HG03103 (cell line): ENCODE measurements at regions not wholly inside any gene's neighbourhood (a gene's known extent, or its start where the extent isn't known, plus 50 kb on each side); places are given as distances from the start of the nearest gene placed in this dataset.
"Not testable (repeated sequence)": the region's sequence is repeated elsewhere in the genome, so short reads cannot be mapped to it uniquely, and the experiment has no call there.

Experiments
- ATAC-seq: cut with Tn5 transposase; IDR thresholded peaks from one replicate; pipeline ENCODE4 v1.9.1; 2021; ENCODE audit warnings: low read depth; ENCODE audit not compliant: unreplicated experiment

DNA sequence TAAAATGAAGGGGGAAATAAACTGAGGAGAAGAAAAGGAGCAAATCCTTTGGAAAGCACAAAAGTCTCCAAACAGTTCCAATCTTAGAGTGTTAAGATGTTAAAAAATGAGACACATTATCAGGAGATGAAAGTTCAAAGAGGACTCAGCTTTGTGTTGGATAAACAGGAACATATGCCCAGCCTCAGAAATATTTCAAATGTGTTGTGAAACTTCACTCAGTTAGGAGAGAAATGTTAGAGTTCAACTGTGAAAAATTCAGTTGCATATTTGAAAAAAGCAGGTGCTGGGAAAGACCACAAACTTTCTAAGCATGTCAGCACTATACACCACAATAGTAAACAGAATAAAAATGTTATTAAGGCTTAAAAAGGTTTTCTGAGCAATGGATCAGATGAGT is 136.8 kb upstream of the PRKD1 start:
- no peak for ATAC-seq

GRCh38 chr14:30069536-30069935 is 141.9 kb upstream of the PRKD1 start:
- ATAC-seq: no peak

DNA sequence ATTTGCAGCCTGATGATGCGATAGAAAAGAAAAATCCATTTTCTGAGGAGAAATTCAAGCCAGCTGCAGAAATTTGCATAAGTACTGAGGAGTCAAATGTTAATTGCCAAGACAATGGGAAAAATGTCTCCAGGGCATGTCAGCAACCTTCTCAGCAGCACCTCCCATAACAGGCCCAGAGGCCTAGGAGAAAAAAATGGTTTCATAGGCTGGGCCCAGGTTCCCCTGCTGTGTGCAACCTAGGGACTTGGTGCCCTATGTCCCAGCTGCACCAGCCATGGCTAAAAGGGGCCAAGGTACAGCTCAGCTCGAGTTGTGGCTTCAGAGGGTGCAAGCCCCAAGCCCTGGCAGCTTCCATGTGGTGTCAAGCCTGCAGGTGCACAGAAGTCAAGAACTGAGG is 144.8 kb upstream of the PRKD1 start:
- not testable (repeated sequence) for ATAC-seq

GRCh38 chr14:30077946-30078345 is 150.3 kb upstream of the PRKD1 start:
- no peak for ATAC-seq

DNA sequence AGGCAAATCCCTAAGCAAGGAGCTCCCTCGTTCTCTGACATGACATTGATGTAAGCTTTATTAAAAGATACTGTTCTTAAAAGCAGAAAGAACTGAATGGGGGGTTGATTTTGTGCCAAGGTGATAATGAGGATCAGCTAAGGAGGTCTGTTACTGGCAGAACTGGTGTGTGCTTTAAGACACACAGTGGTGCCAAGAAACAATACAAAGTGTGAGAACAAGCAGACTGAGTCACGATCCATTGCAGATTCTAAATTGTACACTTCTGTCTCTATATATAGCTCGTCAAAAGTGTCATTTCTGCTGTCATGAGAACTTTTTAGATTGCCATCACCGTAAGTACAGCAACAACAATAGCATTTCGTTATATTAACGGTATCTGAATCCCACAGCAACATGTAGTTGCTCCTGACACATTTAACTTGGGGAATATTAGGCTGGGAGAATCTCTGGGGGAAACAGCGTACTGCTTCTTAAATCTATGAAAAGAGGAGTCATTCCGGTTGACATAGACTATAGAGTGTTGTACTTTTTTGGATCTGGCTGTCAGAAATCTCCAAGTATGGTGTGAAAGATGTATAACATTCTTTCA is 151.3 kb upstream of the PRKD1 start:
- no peak for ATAC-seq

- ATAC-seq: no peak
Measured at GRCh38 chr14:30082486-30082885, 154.8 kb upstream of the PRKD1 start.

- no peak for ATAC-seq
Measured at GRCh38 chr14:30084811-30085210, 157.2 kb upstream of the PRKD1 start.

DNA sequence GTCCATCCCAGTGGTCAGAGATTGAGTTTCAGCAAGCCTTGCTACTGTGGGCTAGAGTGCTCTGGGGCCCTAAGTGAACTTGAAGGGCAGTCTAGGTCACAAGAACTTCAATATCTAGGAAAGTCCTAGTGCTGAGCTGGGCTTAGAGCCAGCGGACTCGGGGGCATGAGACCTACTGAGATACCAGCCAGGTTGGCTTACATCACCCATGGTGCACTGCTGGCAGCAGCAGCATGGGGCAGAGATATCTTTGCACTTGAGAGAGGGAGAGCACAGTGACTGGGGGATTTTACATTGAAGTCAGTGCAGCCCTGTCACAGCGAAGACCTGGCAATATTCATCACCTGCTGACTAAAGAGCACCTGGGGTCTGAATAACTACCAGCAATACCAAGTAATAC is 158.3 kb upstream of the PRKD1 start:
- no peak for ATAC-seq

DNA sequence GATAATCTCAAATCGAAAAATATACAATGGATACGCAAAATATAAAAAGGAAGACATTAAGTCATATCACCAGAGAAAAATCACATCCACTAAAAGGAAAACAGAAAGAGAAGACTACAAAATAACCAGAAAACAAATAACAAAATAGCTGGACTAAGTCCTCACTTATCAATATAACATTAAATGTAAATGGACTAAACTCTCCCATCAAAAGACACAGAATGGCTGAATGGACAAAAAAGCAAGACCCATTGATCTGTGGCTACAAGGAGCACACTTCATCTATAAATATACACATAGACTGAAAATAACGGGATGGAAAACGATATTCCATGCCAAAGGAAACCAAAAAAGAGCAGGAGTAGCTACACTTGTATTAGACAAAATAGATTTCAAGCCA is 161.0 kb upstream of the PRKD1 start:
- ATAC-seq: no peak

DNA sequence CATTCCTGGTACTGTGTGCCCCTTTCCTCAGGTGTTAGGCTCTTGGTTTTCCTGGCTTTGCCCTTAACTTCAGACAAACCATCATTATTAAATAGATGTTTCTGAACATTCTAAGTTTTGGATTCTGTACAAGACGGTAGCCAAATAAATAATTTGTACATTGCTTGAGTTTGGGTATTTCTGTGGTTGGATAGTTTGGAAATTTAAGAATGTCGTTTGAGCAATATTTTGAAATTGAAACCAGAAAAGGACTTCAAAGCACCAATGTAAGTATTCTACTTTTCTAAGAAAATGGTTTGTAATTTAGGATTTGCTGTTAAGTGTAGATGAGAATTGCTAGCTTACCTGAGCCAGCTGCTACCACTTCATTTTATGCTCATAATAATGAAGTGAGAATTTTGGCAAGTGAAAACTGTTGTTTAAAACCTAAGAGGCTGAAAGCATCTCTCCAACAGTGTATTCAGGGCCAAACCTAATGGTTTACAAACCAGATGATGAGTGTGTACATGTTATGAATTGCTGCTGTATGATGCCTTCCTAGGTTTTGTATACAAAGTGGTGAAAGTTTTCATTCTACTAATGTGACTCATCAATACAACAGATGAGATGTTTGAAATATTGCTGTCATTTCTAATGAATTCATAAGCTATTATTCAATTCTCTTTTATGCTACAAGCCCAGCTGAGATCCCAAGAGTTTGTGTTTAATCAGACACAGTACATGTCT is 181.5 kb upstream of the PRKD1 start:
- ATAC-seq: no peak

- ATAC-seq: no peak
Measured at GRCh38 chr14:30114051-30114450, 186.4 kb upstream of the PRKD1 start.

- ATAC-seq: no peak
Measured at GRCh38 chr14:30115756-30116155, 188.1 kb upstream of the PRKD1 start.

DNA sequence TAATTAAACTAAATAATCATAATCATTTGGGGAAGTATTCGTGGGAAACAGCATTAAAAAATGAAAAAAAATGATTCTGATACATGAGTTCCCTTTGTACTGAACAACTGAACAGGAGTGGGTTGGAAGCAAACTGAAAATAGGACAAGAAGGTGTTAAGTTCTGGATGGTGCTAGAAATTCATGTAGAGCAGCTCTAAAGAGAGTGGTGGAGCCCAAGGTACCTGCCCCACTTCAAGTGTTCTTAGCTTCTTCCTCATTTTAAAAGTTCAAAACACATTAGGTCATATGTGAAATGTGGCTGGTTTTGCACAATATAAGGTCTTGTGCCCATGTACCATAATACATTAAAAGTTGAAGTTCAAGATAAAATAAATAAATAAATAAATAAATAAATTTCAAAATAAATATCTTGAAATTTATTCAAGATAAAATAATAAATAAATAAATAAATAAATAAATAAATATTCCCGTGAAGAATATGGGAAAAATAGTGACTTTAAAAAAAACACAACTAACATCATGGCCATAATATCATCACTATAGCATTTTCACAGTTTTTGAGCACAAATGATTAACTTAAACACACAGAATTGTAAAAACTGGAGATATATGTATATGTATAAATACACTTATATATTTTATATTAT is 191.5 kb upstream of the PRKD1 start:
- ATAC-seq: no peak

DNA sequence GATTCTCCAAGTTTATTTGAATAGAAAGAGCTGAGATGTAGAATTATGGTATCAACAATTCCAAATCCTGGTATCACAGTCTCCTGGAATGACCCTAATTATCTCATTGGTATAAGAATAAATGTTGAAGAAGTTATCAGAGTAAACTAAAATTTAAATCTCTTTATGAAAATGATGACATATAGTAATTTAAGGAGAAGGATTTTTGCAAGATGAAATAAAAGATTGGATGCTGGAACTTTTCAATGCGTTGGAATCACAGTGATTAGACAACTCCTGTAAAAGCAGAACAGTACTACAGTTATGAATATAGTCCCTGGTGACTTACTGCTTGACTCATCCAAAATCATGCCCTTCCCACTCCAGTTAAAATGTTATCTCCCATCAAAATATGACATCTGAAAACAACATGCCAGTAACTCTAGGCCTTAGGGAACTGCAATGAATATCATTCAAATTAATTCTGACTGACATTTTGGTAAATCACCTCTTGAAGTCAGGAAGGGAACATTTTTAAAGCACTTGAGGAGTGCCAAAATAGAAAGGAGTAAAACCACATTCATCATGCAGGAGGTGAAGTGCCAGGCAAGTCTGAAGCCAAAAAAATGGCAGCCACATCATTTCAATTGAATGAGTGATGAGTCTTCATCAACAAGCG is 197.8 kb upstream of the PRKD1 start:
- no peak for ATAC-seq

DNA sequence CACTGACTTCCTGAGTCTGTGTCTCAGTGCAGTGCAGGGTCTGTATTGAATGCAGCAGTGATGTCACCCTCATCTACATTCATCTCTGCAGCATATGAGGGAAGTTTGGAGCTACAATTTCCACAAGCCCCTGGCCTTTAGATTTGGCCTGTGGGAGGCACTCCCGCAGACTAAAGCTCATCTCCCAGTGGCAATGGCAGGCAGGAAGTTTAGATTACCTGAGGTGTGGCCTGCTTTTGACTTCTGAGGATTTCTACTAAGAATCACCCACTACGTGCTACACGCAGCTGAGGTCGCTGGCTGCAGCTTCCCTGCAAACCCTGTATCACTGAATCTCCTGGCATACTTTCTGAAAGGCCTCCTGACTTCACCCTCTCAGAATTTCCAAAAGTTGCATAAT is 202.2 kb upstream of the PRKD1 start:
- no peak for ATAC-seq

DNA sequence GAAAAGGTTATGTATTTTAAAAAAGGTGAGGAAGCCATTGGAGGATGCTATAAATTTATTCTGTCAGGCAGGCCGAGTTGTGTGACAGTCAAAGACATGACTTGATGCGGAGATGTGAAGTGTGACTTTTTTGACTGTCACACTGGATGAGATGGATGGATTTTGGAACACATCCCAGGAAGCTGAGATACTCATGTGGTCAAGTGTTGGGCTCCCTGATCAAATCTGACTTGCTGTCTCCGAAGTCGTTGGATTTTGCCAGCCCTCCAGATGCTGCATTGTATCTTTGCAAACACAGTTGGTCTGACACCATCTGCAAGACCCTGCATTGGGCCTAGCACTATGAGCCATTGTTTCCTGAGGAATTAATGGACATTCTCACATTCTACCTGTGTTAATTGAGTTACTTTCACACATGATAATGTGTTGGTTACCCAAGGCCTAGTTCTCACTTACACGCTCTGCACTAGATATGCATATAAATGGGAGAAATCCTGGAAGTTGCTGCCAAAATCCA is 204.0 kb upstream of the PRKD1 start:
- no peak for ATAC-seq

DNA sequence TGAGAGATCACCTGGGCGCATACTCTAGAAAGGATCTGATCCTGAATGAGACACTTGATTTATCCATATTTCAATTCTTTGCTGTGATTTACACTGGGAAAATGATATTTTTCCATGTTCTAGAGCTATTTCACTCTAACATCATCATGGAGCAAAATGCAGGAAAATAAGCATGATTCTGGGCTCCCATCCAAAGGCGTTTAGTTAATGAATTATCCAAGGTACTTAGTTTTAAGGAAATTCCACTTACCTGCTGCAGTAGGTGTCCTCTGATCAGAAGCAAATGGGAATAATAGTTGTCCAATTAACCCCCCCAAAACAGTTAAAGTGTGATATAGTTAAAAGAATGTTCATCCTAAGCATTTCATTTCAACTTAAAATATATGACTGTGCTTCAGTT is 204.5 kb upstream of the PRKD1 start:
- no peak for ATAC-seq

DNA sequence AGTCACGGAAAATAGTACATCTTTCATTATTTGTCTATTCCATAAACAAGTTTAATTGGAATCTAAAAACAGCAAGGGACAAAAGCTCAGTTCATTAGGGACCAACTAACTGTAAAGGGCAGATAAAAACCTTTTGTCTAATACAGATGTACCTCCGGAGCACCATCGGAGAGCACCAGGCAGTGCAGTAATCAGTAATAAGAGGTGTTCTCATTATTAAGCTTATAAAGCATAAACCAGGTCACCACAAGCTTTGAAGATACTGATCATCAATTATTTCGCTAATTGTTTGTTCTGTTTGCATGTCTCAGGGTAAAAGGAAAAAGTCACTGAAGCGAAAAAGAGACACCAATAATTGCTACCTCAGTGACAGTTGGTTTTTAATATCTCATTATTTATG is 207.3 kb upstream of the PRKD1 start:
- no peak for ATAC-seq

DNA sequence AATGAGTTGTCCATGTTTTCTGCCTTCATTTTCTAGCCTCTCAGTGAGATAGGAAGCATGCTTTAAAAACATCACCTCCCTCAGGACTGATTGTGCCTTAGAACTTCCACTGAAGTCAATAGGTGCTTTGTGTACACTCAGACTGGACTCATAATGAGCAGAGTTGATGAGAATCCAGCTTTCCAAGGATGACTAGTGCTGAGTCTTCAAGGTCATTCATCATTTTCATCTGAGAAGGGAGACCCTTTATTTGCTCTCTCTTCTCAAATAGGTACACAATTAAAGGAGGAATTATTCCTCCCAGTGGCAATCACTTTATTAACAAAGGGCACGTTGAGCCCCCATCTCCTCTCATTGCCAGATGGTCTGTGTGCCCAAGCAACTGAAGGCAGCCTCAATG is 210.9 kb upstream of the PRKD1 start:
- ATAC-seq: no peak

DNA sequence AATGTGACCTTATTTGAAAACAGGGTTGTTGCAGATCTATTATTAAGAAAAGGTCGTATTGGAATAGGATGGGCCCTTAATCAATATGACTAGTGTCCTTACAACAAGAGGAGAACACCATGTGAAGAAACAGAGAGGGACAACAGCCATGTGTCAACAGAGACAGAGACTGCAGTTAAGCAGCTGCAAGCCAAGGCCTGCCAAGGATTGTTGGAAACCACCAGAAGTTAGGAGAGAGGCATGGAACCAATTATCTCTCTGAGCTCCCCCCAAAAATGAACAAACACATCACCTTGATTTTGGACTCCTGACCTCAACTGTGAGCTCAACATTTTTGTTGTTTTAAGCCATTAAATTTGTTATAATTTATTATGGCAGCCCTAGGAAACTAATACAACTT is 214.6 kb upstream of the PRKD1 start:
- no peak for ATAC-seq

DNA sequence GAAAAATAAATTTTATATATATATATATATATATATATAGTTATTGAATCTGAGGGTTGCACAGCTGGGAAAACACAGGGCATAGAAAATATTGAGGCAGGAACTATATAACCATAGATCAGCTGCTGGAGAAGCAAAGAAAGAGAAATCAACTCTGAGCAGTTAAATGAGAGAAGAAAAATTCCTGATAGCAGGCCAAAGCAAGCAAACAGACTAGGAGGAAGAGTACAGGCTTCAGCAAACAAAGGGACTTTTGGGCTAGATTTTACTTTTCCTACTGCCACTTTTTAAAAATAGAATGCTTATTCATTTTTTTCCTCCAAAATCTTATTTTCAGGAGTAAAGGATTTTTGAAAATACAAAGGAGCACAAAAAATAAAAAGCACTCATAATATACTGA is 216.0 kb upstream of the PRKD1 start:
- no peak for ATAC-seq
